Brain microvascular endothelial cell (primary cell): ENCODE measurements at regions not wholly inside any gene's neighbourhood (a gene's known extent, or its start where the extent isn't known, plus 50 kb on each side); places are given as distances from the start of the nearest gene placed in this dataset.

ENCODE experiments used
- DNase-seq: peaks from one replicate; pipeline ENCODE4 v3.0.0-alpha.2; 2020
- H3K27ac ChIP-seq: fragments of 250-450 bp; sonication (Bioruptor Pico); 2 replicates; pipeline ENCODE4 v1.5.1; 2020; ENCODE audit warnings: mild to moderate bottlenecking, moderate library complexity
- H3K27me3 ChIP-seq: fragments of 250-450 bp; sonication (Bioruptor Pico); replicated peaks from 2 replicates; pipeline ENCODE4 v1.5.1; 2020; ENCODE audit warnings: mild to moderate bottlenecking
- H3K36me3 ChIP-seq: fragments of 250-450 bp; sonication (Bioruptor Pico); replicated peaks from 2 replicates; pipeline ENCODE4 v1.5.1; 2020; ENCODE audit warnings: mild to moderate bottlenecking
- H3K4me3 ChIP-seq: 2 replicates; pipeline ENCODE4 v1.5.1; 2011; ENCODE audit warnings: low read depth, mild to moderate bottlenecking, control low read depth, low read length, moderate library complexity
- in situ Hi-C: cut with HindIII; loops from 2 replicates; pipeline ENCODE4 v1.10.0; 2017; ENCODE audit warnings: low sequenced_read_pairs, low pct_ligation_motif_present
- TF ChIP-seq, protein P1 (sequence below): IDR thresholded peaks from 2 replicates; pipeline ENCODE4 v1.5.1; 2011; ENCODE audit warnings: low read depth, mild to moderate bottlenecking, moderate library complexity, low read length, control low read depth, inconsistent platforms; ENCODE audit errors: missing control alignments

DNA sequence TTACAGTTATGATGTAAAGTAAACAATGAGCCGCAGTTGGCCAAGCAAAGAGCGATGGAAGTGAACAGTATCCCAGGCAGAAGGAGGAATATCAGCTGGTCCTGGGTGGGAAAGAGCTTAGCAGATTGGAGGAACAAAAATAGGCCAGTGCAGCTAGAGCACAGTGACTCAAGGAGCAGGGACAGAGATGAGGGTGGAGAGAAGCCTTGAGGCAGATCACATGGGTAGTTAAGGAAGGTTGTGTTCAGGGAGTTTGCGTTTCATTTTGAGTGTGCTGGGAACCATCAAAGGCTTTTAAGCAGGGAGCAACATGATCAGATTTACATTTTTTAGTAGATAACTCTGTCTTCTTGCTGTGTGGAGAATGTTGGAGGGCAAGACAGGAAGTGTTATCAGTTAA lies 113.6 kb downstream of the OAT start:
- Histone ChIP-seq H3K4me3 (no peak overlapping the region), H3K36me3 (no peaks in the 10 kb centered on the region), H3K27me3 (no peaks in the 10 kb centered on the region), H3K27ac (no peak overlapping the region)
- in situ Hi-C loops = no loop called here
- no peak for DNase-seq
- TF ChIP-seq, protein P1, sequence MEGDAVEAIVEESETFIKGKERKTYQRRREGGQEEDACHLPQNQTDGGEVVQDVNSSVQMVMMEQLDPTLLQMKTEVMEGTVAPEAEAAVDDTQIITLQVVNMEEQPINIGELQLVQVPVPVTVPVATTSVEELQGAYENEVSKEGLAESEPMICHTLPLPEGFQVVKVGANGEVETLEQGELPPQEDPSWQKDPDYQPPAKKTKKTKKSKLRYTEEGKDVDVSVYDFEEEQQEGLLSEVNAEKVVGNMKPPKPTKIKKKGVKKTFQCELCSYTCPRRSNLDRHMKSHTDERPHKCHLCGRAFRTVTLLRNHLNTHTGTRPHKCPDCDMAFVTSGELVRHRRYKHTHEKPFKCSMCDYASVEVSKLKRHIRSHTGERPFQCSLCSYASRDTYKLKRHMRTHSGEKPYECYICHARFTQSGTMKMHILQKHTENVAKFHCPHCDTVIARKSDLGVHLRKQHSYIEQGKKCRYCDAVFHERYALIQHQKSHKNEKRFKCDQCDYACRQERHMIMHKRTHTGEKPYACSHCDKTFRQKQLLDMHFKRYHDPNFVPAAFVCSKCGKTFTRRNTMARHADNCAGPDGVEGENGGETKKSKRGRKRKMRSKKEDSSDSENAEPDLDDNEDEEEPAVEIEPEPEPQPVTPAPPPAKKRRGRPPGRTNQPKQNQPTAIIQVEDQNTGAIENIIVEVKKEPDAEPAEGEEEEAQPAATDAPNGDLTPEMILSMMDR = no peak

DNA sequence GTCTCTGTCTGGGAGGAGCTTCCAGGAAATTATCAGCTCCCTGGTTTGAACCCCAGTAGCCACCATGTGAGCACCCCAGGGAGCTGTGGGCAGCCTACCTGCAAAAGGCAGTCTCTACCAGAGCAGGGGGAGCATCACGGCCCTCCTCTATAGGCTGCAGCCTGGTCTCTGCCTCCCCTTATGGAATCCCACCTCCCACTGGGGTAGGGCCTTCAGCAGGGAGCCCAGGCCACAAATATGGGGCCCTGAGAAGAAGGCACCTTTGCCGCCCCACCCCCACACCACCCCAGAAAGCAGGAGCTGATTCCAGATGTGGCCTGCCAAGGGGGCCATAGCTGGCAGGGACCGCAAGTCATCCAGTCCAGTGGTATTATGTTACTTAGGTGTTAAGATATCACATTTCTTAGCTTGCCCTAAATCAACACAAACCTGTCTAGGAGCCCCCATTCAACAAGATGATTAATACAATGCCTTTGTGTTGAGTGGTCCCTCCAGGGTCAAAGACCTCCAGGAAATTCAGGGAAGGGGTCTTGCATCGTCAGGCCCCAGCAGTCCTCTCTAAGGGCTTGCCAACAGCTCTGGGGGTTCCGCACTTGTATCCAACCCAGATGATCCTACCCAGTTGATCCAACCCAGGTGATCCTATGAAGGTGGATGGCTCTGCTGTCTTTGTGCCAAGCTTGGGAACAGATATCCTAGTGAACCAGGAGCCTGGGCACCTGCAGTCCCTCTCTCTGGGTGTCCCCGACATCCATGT lies 114.9 kb downstream of the OAT start:
- DNase-seq = no peak
- TF ChIP-seq, protein P1 = no peak
- Histone ChIP-seq H3K27me3 (no peaks in the 10 kb centered on the region), H3K27ac (no peak overlapping the region), H3K4me3 (no peak overlapping the region), H3K36me3 (no peaks in the 10 kb centered on the region)
- in situ Hi-C loops = no loop called here

DNA sequence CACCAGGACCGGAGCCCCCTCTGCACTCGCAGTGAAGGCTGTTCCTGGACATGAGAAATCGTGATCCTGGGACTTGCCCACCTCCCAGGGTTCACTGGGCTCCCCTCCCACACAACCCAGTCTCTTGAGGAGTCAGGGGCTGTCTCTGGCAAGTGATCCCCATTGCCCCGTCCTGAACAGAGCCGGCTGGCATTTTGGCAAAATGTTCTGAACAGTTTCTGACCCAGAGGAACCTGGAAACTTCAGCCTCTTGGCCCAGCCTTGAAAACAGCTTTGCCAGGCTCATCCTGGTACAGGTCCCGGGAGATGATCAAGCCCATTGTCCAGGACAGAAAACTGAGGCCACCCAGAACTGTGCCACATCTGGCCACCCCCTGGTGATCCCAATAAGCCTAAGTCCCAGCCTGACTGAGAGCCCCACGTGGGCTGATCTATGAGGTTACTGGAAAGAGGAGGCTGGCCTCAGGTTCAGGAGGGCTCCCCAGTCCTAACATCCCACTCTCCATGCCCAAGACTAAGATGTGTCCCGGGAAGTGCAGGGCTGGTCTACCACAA lies 115.7 kb downstream of the OAT start:
- Histone ChIP-seq H3K27me3 (no peaks in the 10 kb centered on the region), H3K27ac (no peak overlapping the region), H3K36me3 (no peaks in the 10 kb centered on the region), H3K4me3 (no peak overlapping the region)
- no peak for DNase-seq
- in situ Hi-C loops = no loop called here
- TF ChIP-seq, protein P1 = no peak

DNA sequence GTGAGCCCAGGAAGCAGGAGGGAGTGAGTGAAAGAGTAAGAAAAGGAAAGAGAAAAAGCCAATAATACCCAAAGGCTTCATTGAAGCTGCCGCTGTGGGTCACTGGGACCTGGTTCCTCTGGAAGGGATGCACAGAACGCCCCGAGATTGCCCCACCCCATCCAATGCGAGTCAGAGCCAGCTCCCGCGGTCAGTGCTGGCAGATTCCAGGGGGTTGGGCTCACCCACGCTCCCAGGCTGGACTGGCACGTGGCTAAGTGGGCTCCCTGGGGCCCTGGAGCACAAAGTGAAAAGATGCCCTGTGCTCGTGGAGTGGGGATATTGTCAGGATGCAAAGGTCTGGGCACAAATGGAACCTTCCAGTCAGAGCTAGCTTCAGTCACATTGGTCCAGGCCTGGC lies 117.0 kb downstream of the OAT start:
- no peaks in the 10 kb centered on the region for H3K36me3 ChIP-seq
- in situ Hi-C loops = no loop called here
- TF ChIP-seq, protein P1 = no peak

DNA sequence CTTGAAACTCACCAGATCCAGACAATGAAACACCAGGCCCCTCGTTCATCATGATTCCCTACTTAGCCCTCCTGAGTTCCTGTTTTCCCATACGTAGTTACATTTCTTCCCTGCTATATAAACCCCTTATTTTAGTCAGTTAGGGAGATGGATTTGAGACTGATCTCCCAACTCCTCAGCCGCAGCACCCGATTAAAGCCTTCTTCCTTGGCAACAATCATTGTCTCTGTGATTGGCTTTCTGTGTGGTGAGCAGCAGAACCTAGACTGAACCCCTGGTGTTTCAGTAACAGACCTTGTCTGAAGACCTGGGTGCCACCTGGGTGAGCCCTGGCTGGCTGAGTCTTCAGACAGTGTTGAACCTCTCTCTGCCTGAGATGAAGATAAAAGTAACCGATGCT lies 118.0 kb downstream of the OAT start:
- TF ChIP-seq, protein P1 = no peak
- no peaks in the 10 kb centered on the region for H3K27me3 ChIP-seq
- no peak for DNase-seq
- H3K4me3 ChIP-seq = no peak overlapping the region
- in situ Hi-C loops = no loop called here
- no peak overlapping the region for H3K27ac ChIP-seq
- H3K36me3 ChIP-seq = no peaks in the 10 kb centered on the region

More for the DNA sequence above, 117.0 kb downstream of the OAT start:
- Histone ChIP-seq H3K27me3 (no peaks in the 10 kb centered on the region), H3K4me3 (no peak overlapping the region), H3K27ac (no peak overlapping the region)
- DNase-seq = no peak
